B cell (primary cell): ENCODE measurements at regions not wholly inside any gene's neighbourhood (a gene's known extent, or its start where the extent isn't known, plus 50 kb on each side); places are given as distances from the start of the nearest gene placed in this dataset.

Experiments
- ATAC-seq: fragments of 200-7000 bp; cut with Tn5 transposase; one replicate; pipeline ENCODE4 v1.10.0; 2021; ENCODE audit warnings: low read depth, mild to moderate bottlenecking, moderate number of reproducible peaks, moderate library complexity
- CTCF ChIA-PET: fragments of 350-600 bp; sonication (Branson Sonifier 250); formaldehyde crosslinking; loops from one replicate; lab custom pipeline; 2021; ENCODE audit warnings: antibody characterized with exemption, inconsistent platforms; lab: Charles Lee
- POLR2A ChIA-PET: fragments of 350-600 bp; sonication (Branson Sonifier 250); formaldehyde crosslinking; loops from one replicate; lab custom pipeline; 2021; ENCODE audit warnings: antibody characterized with exemption; lab: Charles Lee
- DNase-seq: peaks from one replicate; pipeline ENCODE4 v3.0.0; 2013
- H2AFZ ChIP-seq: 2 replicates; pipeline ENCODE4 v1.6.1; 2012; ENCODE audit warnings: mild to moderate bottlenecking, low read depth, low read length; ENCODE audit not compliant: insufficient read depth, poor library complexity, severe bottlenecking
- H3K27ac ChIP-seq, 2 donors: 1 replicate in 1 of 2; 2 replicates in 1 of 2; pipeline ENCODE4 v1.5.1; 2012 to 2013; ENCODE audit warnings: low read length in 2 of 2, mild to moderate bottlenecking in 2 of 2, moderate library complexity in 1 of 2
- H3K27me3 ChIP-seq, 4 experiments: fragments of 200-600 bp in 1 of 4; sonication (generic) in 1 of 4; replicated peaks in 1 of 4; 1 replicate in 2 of 4; 2 replicates in 2 of 4; pipeline versions ENCODE4 v1.6.1 to v1.7.0; 2013 to 2016; ENCODE audit warnings: low read length in 3 of 4, mild to moderate bottlenecking in 2 of 4, mixed read lengths in 1 of 4, moderate library complexity in 1 of 4; ENCODE audit not compliant: insufficient read depth in 4 of 4, control insufficient read depth in 3 of 4; ENCODE audit errors: control extremely low read depth in 1 of 4
- H3K36me3 ChIP-seq, 2 experiments: replicated peaks in 1 of 2; 1 replicate in 1 of 2; 2 replicates in 1 of 2; pipeline versions ENCODE4 v1.6.1 to v1.7.1; 2013; ENCODE audit warnings: low read length in 1 of 2; ENCODE audit not compliant: insufficient read depth in 2 of 2, control insufficient read depth in 1 of 2; ENCODE audit errors: control extremely low read depth in 1 of 2, extremely low read depth in 1 of 2
- H3K4me1 ChIP-seq, 2 donors: fragments of 200-600 bp in 1 of 2; sonication (generic) in 1 of 2; 1 replicate in 1 of 2; 2 replicates in 1 of 2; pipeline versions ENCODE4 v1.5.1 to v1.6.1; 2013 to 2017; ENCODE audit warnings: low read length in 2 of 2; ENCODE audit not compliant: control insufficient read depth in 2 of 2, insufficient read depth in 2 of 2
- H3K4me2 ChIP-seq: replicated peaks from 2 replicates; pipeline ENCODE3; 2012; ENCODE audit warnings: mild to moderate bottlenecking, low read depth, low read length; ENCODE audit not compliant: poor library complexity, severe bottlenecking
- H3K4me3 ChIP-seq, 5 experiments: fragments of 200-600 bp in 1 of 5; sonication (generic) in 1 of 5; 1 replicate in 3 of 5; 2 replicates in 2 of 5; pipeline versions ENCODE4 v1.5.1 to v1.7.0; 2011 to 2016; ENCODE audit warnings: low read length in 4 of 5, mild to moderate bottlenecking in 4 of 5, low read depth in 2 of 5, control low read depth in 1 of 5, moderate library complexity in 1 of 5; ENCODE audit not compliant: insufficient read depth in 1 of 5; ENCODE audit errors: control extremely low read depth in 1 of 5, extremely low read depth in 1 of 5
- H3K79me2 ChIP-seq: fragments of 200-600 bp; sonication (generic); one replicate; pipeline ENCODE4 v1.6.0; 2016; ENCODE audit warnings: low read length; ENCODE audit not compliant: control insufficient read depth, insufficient read depth
- H3K9ac ChIP-seq: fragments of 200-600 bp; sonication (generic); 2 replicates; pipeline ENCODE4 v1.6.1; 2017; ENCODE audit warnings: mild to moderate bottlenecking, low read length, moderate library complexity
- H3K9me3 ChIP-seq, 3 donors: one replicate each; pipeline versions ENCODE4 v1.6.1 to v1.7.1; 2013; ENCODE audit warnings: low read length in 2 of 3; ENCODE audit not compliant: control insufficient read depth in 2 of 3, insufficient read depth in 1 of 3; ENCODE audit errors: control extremely low read depth in 1 of 3
- H4K20me1 ChIP-seq: 2 replicates; pipeline ENCODE4 v1.6.0; 2012; ENCODE audit warnings: mild to moderate bottlenecking, low read length; ENCODE audit not compliant: insufficient read depth, control insufficient read depth, poor library complexity, severe bottlenecking
- H3K27ac Mint-ChIP-seq: one replicate; pipeline ENCODE4 v1.8.0; 2021; ENCODE audit warnings: mixed read lengths
- H3K27me3 Mint-ChIP-seq: one replicate; pipeline ENCODE4 v1.8.0; 2021; ENCODE audit warnings: mixed read lengths
- H3K4me1 Mint-ChIP-seq: one replicate; pipeline ENCODE4 v1.8.0; 2021; ENCODE audit warnings: mixed read lengths
- H3K4me3 Mint-ChIP-seq: one replicate; pipeline ENCODE4 v1.8.0; 2021; ENCODE audit warnings: mixed read lengths
- H3K9me3 Mint-ChIP-seq: one replicate; pipeline ENCODE4 v1.8.0; 2022; ENCODE audit warnings: mixed read lengths; ENCODE audit not compliant: insufficient read depth
- CTCF ChIP-seq: fragments of 200-600 bp; IDR thresholded peaks from one replicate; pipeline ENCODE4 v1.8.0; 2022; ENCODE audit warnings: antibody characterized with exemption, mild to moderate bottlenecking
- EZH2 ChIP-seq: IDR thresholded peaks from 2 replicates; pipeline ENCODE4 v1.6.1; 2012; ENCODE audit warnings: borderline replicate concordance, low read depth, mild to moderate bottlenecking, moderate library complexity, low read length; ENCODE audit not compliant: insufficient read depth, poor library complexity, severe bottlenecking
- WGBS: methylation state at CpG from one replicate; pipeline ENCODE4 v1.1.5; 2013; ENCODE audit warnings: missing lambda C conversion rate; ENCODE audit not compliant: insufficient coverage; 5-methylcytosine and 5-hydroxymethylcytosine counted together
- intact Hi-C: fragments of 100-400 bp; cut with micrococcal nuclease; formaldehyde crosslinking; loops from one replicate; pipeline ENCODE4 v1.10.0; 2022

GRCh38 chr4:93908778-93909177 is 80.2 kb downstream of the ATOH1 start:
- H3K4me1 ChIP-seq: no peaks in the 10 kb centered on the region
- intact Hi-C loops: no loop called here
- H2AFZ ChIP-seq: no peak overlapping the region
- H3K27me3 ChIP-seq: no peaks in the 10 kb centered on the region
- POLR2A ChIA-PET: no interaction called here
- Mint-ChIP-seq H3K4me3 (no peak overlapping the region), H3K27me3 (no peaks in the 10 kb centered on the region), H3K9me3 (no peaks in the 10 kb centered on the region), H3K27ac (no peak overlapping the region), H3K4me1 (no peaks in the 10 kb centered on the region)
- CTCF ChIA-PET: no interaction called here
- H3K4me2 ChIP-seq: no peak overlapping the region
- DNase-seq: no peak
- H3K79me2 ChIP-seq: no peaks in the 10 kb centered on the region
- no peak for TF ChIP-seq EZH2
- no peak for TF ChIP-seq CTCF
- H3K9me3 ChIP-seq: no peaks in the 10 kb centered on the region
- H4K20me1 ChIP-seq: no peaks in the 10 kb centered on the region
- no peak overlapping the region for H3K9ac ChIP-seq
- H3K27ac ChIP-seq: no peak overlapping the region
- ATAC-seq: no peak
- WGBS: no CpG with 5 or more reads among the region's 3 CpGs
- no peaks in the 10 kb centered on the region for H3K36me3 ChIP-seq
- H3K4me3 ChIP-seq: no peak overlapping the region

DNA sequence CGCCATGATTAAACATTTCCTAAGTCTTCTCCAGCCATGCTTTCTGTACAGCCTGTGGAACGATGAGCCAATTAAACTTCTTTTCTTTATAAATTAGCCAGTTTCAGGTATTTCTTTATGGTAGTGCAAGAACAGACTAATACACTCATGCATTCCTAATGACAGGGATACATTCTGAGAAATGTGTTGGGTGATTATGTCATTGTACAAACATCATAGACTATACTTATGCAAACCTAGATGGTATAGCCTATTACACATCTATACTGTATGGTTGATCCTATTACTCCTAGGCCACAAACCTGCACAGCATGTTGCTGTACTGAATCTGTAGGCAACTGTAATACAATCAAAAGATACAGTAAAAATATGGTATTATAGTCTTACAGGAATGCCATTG is 83.1 kb downstream of the ATOH1 start:
- ATAC-seq: no peak
- no CpG with 5 or more reads among the region's 2 CpGs for WGBS
- no peak overlapping the region for H3K4me2 ChIP-seq
- no peak overlapping the region for H3K27ac ChIP-seq
- no peak overlapping the region for H3K4me3 Mint-ChIP-seq
- no peak overlapping the region for H2AFZ ChIP-seq
- TF ChIP-seq EZH2: no peak
- TF ChIP-seq CTCF: no peak
- no peaks in the 10 kb centered on the region for H4K20me1 ChIP-seq
- no peak overlapping the region for H3K4me3 ChIP-seq
- H3K4me1 Mint-ChIP-seq: no peaks in the 10 kb centered on the region
- H3K79me2 ChIP-seq: no peaks in the 10 kb centered on the region
- ChIA-PET POLR2A (no interaction called here), CTCF (no interaction called here)
- DNase-seq: no peak
- no peak overlapping the region for H3K9ac ChIP-seq
- H3K9me3 ChIP-seq: no peaks in the 10 kb centered on the region
- H3K27ac Mint-ChIP-seq: no peak overlapping the region
- H3K9me3 Mint-ChIP-seq: no peaks in the 10 kb centered on the region
- H3K36me3 ChIP-seq: no peaks in the 10 kb centered on the region
- no peaks in the 10 kb centered on the region for H3K27me3 ChIP-seq
- H3K27me3 Mint-ChIP-seq: no peaks in the 10 kb centered on the region
- H3K4me1 ChIP-seq: no peaks in the 10 kb centered on the region
- intact Hi-C loops: no loop called here
